HTR-8/SVneo (cell line): ENCODE measurements at regions not wholly inside any gene's neighbourhood (a gene's known extent, or its start where the extent isn't known, plus 50 kb on each side); places are given as distances from the start of the nearest gene placed in this dataset.
"Not testable (repeated sequence)": the region's sequence is repeated elsewhere in the genome, so short reads cannot be mapped to it uniquely, and the experiment has no call there.

Source experiments
- DNase-seq: peaks from one replicate; pipeline ENCODE4 v3.0.0; 2011; ENCODE audit warnings: low spot score, mixed read lengths; ENCODE audit not compliant: insufficient read length
- FAIRE-seq: peaks from 2 replicates; lab custom pipeline; 2011; peaks lifted over from hg19 to GRCh38; lab: Jason Lieb, UNC

GRCh38 chr1:173257805-173258204 lies 50.7 kb upstream of the TNFSF4 start:
- no peak for DNase-seq
- FAIRE-seq, result no peak

- FAIRE-seq (peak; percentile 84), DNase-seq (peak; percentile 32)
Measured at GRCh38 chr1:173258479-173259264, 51.5 kb upstream of the TNFSF4 start.

- DNase-seq, FAIRE-seq: not testable (repeated sequence)
Measured at GRCh38 chr1:173260329-173260728, 53.2 kb upstream of the TNFSF4 start.

- DNase-seq (no peak), FAIRE-seq (no peak)
Measured at GRCh38 chr1:173266841-173267240, 59.7 kb upstream of the TNFSF4 start.

GRCh38 chr1:173267453-173267945 lies 60.4 kb upstream of the TNFSF4 start:
- FAIRE-seq, result peak; percentile 77
- DNase-seq, result no peak

- DNase-seq (no peak), FAIRE-seq (no peak)
Measured at GRCh38 chr1:173268261-173268660, 61.1 kb upstream of the TNFSF4 start.

GRCh38 chr1:173268786-173269277 lies 61.7 kb upstream of the TNFSF4 start:
- FAIRE-seq, result no peak

GRCh38 chr1:173269490-173270230 lies 62.5 kb upstream of the TNFSF4 start:
- peak; percentile 57 for DNase-seq
- FAIRE-seq, result peak; percentile 95

More at GRCh38 chr1:173268786-173269277, 61.7 kb upstream of the TNFSF4 start:
- DNase-seq, result no peak

GRCh38 chr1:173270243-173270642 lies 63.1 kb upstream of the TNFSF4 start:
- DNase-seq (no peak), FAIRE-seq (no peak)

GRCh38 chr1:173271021-173271420 lies 63.9 kb upstream of the TNFSF4 start:
- FAIRE-seq, DNase-seq: not testable (repeated sequence)

GRCh38 chr1:173275496-173275895 lies 68.4 kb upstream of the TNFSF4 start:
- DNase-seq (no peak), FAIRE-seq (no peak)

- DNase-seq, result no peak
- no peak for FAIRE-seq
Measured at GRCh38 chr1:173276922-173277800, 70.0 kb upstream of the TNFSF4 start.

GRCh38 chr1:173280899-173281660 lies 73.9 kb upstream of the TNFSF4 start:
- FAIRE-seq (no peak), DNase-seq (no peak)

- no peak for FAIRE-seq
Measured at GRCh38 chr1:173285048-173285447, 77.9 kb upstream of the TNFSF4 start.

GRCh38 chr1:173287785-173288184 lies 80.7 kb upstream of the TNFSF4 start:
- DNase-seq (no peak), FAIRE-seq (no peak)

More at GRCh38 chr1:173285048-173285447, 77.9 kb upstream of the TNFSF4 start:
- no peak for DNase-seq

- no peak for FAIRE-seq
- no peak for DNase-seq
Measured at GRCh38 chr1:173293756-173294155, 86.6 kb upstream of the TNFSF4 start.

- FAIRE-seq, result no peak
- no peak for DNase-seq
Measured at GRCh38 chr1:173294843-173295242, 87.7 kb upstream of the TNFSF4 start.

- no peak for DNase-seq
- no peak for FAIRE-seq
Measured at GRCh38 chr1:173295391-173295790, 88.3 kb upstream of the TNFSF4 start.

- DNase-seq (no peak), FAIRE-seq (no peak)
Measured at GRCh38 chr1:173295995-173296394, 88.9 kb upstream of the TNFSF4 start.
